GM18873 (cell line): ENCODE measurements at regions not wholly inside any gene's neighbourhood (a gene's known extent, or its start where the extent isn't known, plus 50 kb on each side); places are given as distances from the start of the nearest gene placed in this dataset.
"Not testable (repeated sequence)": the region's sequence is repeated elsewhere in the genome, so short reads cannot be mapped to it uniquely, and the experiment has no call there.

Experiments
- ATAC-seq: cut with Tn5 transposase; IDR thresholded peaks from one replicate; pipeline ENCODE4 v1.9.1; 2021; ENCODE audit warnings: mild to moderate bottlenecking, moderate library complexity, moderate number of reproducible peaks; ENCODE audit not compliant: unreplicated experiment, low FRiP score

DNA sequence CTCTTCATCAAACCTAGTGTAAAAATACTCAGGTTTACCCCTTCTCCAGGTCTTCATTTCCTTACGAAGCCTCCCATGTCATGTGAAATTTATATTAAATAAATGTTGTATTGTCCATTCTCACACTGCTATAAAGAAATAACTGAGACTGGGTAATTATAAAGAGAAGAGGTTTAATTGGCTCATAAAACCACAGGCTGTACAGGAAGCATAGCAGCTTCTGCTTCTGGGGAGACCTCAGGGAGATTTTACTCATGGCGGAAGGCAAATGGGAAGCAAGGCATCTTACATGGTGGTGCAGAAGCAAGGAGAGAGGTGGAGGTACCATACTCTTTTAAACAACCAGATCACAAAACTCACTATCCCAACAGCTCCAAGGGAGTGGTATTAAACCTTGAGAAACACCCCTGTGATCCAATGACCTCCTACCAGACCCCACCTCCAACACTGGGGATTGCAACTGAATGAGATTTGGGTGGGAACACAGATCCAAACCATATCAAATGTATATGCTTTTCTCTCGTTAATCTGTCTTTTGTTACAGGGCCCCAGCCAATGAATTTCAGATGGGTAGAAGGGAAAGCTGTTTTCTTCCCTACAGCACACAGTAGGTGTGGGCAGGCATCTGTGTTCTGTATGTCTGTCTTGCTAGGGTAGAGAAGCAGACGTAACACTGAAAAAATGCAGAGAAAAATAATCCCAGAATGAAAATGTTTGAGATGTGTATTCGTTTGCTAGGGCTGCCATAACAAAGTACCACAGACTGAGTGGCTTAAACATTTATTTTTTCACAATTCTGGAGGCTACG, 88.0 kb upstream of the BTN3A2 start:
- ATAC-seq = no peak

- ATAC-seq = no peak
Observed at GRCh38 chr6:26278536-26278935, 86.5 kb upstream of the BTN3A2 start.

GRCh38 chr6:26279371-26279770, 85.6 kb upstream of the BTN3A2 start:
- not testable (repeated sequence) for ATAC-seq

DNA sequence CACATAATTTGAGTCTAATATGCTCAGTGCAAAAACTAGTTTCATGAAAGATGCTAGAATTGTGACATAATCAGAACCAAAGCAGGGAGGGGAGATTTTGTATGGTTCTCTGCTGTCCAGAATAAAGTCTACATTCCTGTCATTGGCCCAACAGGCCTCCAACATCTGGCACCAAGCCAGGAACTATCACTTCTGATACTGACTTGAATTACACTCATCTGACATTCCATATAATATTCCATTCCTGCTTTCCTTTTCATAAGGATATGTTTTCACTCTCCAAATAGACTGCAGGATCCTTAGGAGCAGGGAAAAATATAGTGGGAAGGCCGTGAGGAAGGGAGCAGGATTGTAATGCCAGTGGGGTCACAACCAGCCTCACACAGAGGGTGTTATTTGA, 84.6 kb upstream of the BTN3A2 start:
- ATAC-seq = no peak

- ATAC-seq = no peak
Observed at GRCh38 chr6:26284537-26285142, 80.4 kb upstream of the BTN3A2 start.

DNA sequence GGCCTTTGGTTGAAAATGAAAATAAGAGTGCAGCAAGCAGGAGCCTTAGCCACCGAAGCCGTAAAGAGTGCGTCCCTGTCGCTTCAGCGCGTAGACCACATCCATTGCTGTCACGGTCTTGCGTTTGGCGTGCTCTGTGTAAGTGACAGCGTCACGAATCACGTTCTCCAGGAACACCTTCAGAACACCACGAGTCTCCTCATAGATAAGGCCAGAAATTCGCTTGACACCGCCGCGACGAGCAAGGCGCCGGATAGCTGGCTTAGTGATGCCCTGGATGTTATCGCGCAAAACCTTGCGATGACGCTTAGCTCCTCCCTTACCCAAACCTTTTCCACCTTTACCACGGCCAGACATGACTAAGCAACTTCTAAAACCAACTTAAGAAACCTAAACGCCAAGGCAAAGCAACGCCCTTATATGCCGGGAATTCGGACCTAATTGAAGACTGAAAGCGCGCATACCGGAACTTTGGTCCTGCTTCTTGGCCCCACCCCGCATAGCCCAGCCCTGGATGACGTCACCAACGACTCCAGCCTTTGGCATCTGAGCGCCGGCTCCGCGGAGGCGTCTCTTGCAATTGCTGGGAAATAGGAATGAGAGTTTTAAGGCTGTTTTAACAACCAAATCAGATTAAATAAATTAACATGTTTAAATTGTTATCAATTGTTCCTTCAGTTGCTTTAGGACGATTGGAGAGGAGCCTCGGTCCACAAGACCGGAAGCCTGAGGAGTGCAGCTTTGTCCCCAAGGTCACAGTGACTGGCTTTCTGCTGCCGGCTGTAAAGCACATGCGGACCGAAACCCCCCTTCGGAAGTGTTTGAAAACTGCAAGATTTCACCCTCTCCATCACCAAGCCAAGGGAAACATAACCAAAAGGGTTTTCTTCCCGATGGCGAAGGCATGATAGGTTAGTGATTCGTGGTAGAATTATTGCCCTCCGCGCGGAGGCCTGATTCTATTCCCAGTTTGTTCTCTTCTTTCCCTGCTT, 79.6 kb upstream of the BTN3A2 start:
- ATAC-seq = peak; percentile 68

DNA sequence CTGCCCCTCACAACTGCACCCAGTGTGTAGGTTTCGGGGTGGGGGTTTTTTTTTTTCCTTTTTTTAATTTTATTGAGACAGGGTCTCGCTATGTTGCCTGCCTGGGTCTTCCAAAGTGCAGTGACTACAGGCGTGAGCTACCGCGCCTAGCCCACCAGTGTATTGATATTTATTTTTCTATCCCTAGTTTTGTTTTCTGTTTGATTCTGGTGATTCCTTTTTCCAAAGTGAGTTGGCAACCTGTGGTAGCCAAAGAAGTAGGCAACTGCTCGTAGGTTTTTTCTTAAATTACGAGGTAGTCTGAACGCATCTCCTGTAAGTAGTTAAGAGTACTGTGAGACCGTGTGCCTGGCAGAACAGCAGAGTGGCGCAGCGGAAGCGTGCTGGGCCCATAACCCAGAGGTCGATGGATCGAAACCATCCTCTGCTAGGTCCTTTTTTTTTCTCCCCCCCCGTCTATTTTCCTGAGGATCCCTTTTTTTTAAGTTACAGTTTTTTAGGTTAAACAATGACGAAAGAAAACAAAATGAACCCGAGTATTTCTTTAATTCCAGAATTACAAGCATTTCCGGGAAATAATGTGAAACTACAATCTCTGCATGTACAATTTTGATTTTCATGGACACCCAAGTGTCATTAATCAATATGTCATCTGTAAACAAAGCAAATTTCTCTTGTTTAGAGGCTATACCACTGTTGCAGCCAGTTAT, 78.7 kb upstream of the BTN3A2 start:
- ATAC-seq = no peak

GRCh38 chr6:26288155-26288554, 76.8 kb upstream of the BTN3A2 start:
- ATAC-seq = no peak

DNA sequence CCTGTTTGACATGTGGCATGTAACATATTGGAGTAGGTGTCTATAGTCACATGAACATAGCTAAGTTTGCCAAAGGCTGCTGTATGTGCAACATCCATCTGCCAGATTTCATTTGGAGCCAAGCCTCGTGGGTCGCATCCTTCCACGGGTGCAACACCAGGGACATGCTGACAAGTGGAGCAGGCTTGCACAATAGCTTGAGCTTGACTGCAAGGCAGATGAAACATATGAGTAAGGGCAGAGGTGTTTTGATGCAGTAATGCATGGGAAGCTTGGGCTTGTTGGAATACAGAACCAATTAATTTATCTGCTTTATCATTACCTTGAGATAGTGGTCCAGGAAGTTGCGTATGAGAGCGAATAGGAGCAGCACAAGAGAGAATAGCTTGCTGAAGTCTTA, 74.1 kb upstream of the BTN3A2 start:
- ATAC-seq = no peak

DNA sequence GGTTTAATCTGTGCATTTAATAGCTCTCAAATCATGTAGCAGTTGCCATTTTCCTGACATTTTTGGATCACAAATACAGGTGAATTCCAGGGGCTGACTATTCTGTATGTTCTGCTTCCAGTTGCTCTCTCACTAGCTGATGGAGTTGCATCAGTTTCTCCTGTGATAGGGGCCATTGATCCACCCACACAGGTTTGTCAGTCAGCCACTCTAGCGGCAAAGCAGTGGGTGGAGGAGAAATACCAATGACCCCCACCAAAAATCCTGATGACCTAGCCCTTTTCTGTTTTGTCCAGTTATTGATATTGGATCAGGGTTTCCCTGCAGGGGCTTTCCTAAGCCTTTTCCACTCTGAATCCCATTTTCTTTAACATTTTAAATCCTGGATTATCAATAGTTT, 72.3 kb upstream of the BTN3A2 start:
- ATAC-seq = no peak

DNA sequence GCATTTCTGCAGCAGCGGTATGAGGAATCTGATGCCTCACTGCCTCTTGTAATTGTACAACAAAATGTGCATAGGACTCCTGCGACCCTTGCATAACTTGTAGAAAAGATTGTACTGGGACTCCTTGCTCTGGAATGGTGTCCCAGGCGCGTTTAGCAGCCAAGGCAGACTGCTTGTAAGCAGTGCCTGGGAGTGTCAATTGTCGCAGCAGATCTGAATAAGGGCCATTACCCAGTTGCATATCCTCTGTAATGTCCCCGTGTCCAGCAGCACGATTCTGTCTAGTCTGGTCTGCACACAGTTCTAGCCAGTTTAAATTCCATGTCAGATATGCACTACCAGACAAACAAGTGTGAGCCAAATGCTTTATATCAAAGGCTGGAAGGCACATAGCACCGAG, 70.7 kb upstream of the BTN3A2 start:
- no peak for ATAC-seq

DNA sequence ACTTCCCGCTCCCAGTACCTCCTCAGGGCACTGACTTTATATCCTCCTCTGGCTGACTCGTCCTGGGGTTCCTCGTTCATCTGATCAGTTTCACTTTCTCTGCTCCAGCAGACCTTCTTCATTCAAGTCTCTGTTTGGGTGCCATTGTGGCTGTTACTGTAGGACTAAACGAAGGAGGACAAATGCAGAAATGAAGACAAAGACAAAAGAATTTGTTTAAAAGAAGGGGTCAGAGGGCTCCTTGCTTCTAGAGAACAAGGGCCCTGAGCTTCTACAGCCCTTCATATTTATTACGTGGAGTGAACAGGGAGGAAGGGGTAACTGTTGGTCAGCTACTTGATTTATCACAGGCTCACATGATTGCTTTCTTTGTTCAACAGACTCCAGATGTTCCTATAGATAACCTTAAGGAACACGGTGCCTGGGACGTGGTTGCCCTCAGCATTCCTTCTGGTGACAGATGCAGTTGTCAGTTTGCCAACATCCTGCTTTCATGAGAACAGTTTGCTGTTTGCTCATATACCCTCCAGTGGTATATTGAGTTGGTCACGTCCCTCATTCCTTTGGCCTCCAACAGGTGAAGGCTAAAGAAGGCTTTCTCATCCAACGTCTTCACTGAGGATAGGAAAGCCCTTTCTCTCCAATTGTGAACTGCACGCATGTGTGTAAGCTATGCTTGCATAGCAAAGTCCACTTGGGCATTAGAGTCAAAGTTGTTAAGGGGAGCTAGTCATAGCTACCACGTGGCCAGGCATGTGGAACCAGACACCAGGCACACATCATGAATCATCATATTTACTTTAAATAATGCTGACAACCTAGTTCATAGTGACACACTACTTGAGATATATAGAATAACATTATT, 69.1 kb upstream of the BTN3A2 start:
- no peak for ATAC-seq

DNA sequence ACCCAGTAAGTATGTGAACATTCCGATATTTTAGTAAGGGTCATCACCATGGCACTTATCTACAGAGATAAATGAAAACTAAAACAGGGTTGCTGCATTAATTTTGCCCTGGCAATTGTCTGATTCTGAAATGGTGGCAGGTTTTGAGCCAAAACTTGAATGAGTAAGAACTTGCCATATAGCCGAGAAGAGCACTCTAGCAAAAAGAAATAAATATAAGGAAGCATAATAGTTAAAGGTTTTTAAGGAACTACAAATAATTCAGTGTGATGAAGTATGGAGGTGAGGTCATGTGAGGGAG, 68.5 kb upstream of the BTN3A2 start:
- ATAC-seq = no peak

- ATAC-seq = no peak
Observed at GRCh38 chr6:26296857-26297648, 67.9 kb upstream of the BTN3A2 start.

DNA sequence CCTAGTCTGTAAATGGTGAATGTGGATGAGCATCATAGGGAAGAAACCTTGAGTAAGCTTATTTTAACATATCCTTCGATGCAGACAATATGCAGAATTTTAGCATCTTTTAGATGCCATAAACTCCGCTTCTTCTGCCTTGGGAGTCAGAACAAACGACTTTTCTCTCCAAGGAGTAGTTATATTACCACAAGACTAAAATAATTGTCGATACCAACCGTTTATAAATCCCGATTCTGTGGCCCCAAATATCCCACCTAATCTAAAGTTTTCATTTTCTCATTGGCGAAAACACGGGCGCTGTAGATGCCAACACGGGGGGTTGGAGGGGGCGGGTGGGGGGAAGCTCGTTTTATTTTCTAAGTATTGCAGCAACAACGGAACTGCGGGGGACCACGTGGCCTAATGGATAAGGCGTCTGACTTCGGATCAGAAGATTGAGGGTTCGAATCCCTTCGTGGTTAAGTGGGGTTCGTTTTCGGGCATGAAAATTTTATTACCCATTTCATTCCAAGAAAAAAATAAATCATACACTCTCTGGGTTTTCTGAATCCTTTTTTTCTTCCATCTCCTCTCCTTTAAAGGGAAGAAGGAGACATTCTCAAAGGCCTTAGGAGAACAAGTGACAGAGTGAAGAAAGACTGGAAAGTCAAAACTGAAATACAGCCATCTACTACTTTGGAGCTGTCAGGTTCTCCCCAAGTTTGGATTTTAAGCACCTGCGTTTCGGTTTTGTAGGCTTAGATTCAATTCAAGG, 65.5 kb upstream of the BTN3A2 start:
- no peak for ATAC-seq

DNA sequence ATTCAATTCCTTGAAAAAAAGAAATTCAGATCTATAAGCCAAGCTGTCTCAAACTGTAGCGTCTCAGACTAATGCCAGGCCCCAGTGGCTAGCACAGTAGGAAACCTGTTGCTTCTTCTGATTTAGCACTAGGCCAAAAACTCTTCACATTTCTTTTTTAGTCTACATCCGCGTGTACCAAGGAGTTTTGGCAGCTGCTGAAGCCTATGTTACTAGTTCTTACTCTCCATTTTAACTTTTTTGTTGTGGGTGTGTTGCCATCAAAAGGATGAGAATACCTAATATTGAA, 65.0 kb upstream of the BTN3A2 start:
- no peak for ATAC-seq

GRCh38 chr6:26300359-26300758, 64.6 kb upstream of the BTN3A2 start:
- no peak for ATAC-seq

GRCh38 chr6:26300828-26301227, 64.2 kb upstream of the BTN3A2 start:
- no peak for ATAC-seq
